ENCODE measurements at regions not wholly inside any gene's neighbourhood (a gene's known extent, or its start where the extent isn't known, plus 50 kb on each side); places are given as distances from the start of the nearest gene placed in this dataset.

DNA sequence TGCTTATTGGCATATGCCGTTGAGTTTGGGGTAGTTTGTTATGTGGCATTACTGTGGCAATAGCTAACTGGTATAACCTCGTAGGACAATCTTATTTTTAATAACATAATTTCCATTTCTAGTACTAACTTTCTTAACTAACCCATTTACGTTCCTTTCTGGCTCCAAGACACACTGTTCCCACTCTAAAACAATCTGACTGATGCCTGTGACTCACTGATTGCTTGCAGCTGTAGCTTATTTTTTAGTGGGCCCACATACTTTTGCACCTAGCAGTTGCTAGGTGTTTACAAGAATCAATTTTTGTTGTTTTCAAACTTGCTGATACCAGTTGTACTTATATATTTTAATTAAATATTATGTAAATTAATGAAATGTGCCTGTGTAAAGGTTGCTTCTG lies 52.2 kb downstream of the FAT3 start:
- DNase-seq: no peak

DNA sequence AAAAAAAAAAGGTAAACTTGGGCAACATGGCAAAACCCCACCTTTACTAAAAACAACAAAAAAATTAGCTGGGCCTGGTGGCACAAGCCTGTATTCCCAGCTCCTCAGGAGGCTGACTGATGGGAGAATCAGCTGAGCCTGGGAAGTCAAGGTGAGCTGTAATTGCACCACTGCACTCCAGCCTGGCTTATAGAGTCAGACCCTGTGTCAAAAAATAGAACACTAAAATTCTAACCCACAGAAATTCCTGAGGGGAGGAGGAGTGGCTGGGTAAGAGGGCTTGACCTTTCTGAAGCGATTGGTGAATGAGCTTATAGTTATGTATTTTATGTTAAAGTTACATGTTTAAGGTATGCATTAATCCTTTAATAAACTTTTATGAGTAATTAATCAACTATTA lies 53.3 kb downstream of the FAT3 start:
- no peak for DNase-seq

DNA sequence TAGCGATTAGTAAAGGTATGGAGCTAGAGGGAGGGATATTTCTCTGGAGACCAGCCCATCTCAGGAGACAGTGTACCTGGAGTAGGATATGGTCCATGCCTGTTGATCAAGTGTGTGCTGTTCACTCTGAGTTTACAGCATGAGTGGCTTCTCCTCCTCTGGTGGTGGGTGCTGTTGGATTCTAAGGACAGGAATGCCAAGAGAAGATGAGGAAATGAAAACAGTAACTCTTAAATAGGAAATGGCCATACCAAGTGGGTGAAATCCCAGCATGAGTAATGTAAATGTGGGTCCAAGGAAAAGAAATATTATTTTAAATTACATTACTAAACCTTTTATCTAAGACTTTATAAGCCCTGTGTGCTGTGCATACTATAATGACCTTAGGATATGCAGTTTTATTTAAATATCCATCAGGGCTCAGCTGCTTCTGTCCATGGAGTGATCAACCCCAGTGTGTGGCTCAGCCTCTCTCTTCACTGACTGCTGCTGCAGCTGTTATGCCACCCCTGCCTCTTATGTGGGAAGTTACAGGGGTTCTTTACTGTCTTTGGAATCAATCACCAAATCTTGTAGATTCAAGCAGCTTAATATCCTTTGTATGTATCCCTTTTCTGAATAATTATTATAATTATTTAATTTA lies 54.3 kb downstream of the FAT3 start:
- DNase-seq: no peak

DNA sequence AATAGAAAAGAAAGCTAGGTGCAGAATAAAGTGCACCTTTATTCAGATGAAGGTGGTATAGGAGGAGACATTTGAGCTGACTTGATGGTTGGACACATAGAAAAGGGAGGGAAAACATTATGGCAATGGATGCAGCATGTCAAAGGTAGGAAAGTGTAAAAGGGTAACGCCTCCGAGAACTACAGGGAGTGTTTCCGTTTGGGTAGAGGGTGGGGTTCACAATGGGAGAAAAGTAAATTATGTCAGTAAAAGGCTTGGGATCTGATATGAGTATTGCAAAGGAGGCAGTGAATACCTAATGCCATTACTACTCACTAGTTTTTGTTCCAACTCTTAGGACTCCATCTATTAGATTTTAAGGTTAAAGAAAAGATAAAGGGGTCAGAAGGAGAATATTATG lies 59.5 kb downstream of the FAT3 start:
- no peak for DNase-seq

DNA sequence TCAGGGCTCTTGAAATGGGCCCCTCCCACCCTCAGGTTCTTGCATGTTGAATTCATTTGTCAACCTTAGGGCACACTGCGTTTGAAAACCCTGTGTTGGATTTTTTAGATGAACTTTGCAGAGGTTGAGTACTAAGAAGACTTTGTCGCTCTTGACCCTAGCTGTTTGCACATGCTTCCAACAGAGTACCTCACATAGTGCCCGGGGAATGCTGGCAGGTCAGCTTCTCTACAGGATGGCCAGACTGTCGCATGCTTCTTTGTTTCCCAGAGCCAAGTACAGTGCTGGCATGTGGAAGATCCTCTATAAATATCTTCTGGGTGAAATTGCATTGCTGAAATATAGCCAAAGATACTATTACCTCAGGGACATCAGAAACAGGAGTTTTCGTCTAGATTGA lies 59.9 kb downstream of the FAT3 start:
- no peak for DNase-seq

DNA sequence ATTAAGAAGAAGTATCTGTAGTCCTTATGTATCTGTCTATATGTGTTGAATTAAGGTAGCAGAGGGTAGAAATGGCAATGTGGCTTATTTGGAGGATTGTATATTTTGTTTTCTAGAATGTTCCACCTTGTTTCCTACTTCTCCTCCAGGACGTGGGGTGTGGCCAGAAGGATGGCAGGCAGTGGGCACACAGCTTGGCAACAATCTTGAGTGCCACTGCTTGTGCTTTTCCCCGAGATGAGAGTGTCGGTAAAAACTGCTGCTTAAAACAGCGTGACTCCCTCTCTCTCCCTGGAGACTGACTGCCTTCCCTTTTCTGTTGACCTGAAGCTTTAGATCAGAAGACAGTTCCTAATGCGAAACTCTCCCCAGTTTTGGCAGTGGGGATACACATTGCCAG lies 61.2 kb downstream of the FAT3 start:
- no peak for DNase-seq

DNA sequence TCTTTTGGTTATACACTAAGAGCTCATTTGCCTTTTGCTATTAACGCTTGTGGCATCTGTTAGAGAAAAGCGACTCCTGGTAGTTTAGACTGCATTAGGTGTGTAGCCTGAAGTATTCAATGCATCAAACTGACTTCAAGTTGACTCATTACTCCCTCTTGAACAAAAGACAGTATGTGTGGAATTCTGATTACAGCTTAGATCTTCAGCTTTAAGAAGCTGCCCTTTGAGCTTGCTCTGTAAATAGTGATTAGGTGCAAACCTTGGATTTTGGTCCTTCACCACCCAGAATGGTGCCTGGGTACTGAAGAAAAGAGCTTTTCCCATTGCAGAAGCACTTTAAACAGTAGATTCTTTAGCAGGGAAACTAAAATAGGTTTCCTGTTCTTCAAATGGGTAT lies 62.1 kb downstream of the FAT3 start:
- no peak for DNase-seq

DNA sequence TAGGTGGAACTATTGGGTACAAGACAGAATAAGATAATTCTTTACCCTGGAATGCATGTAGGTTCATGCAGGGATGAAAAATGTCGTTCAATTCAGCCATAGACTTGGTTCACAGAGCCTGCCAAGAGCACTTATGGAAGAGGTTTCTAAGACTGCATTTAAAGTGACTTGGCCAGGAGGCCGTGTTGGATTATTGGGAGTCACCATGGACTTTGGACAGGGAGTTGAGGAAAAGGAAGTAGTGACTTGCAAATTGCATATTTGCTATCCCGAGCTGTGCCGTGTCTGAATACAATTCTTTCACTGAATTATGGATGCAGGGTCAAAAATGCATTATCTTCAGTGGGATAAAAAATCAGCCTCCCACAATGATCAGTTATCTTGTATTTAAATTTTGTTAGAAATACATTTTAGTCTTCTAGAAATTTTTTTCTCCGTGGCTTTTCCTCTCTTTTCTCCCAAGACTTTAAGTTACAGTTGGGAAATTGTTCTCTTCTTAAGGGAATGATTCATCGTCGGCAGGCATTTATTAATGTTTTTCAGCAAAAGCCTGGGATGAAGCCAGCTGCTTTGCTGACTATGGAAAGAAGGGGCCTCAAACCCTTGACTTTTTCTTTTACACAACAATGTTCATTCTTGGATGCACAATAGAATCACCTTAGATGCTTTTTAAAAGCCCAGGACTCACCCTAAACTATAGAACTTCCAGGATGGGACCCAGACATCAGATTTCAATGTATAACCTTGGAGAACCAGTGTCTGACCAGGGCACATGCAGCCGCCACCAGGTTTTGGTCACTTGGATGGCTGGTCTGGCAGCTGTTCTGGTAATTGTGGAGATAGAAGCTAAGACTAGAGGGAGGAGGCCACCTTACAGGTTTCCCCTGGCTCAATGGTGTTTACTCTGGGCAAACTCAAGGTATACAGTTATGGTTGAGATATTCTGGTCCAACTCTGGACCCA lies 70.8 kb downstream of the FAT3 start:
- DNase-seq: no peak

DNA sequence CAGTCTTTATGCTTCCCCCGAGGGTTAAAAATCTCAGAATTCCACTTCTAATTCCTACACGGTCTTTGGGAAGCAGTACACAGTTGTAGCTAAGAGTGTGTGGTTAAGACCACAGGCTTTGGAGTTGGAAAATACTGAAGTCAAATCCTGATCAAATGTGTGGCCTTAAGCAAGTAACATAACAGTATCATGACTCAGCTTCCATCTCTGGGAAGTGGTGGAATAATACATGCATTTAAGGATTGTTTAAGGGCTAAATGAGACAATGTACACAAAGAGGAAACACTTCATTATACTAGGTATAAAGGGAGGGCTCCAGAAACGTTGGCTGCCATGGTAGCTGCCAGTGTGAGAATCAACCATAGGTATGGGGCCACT lies 71.5 kb downstream of the FAT3 start:
- DNase-seq: no peak

DNA sequence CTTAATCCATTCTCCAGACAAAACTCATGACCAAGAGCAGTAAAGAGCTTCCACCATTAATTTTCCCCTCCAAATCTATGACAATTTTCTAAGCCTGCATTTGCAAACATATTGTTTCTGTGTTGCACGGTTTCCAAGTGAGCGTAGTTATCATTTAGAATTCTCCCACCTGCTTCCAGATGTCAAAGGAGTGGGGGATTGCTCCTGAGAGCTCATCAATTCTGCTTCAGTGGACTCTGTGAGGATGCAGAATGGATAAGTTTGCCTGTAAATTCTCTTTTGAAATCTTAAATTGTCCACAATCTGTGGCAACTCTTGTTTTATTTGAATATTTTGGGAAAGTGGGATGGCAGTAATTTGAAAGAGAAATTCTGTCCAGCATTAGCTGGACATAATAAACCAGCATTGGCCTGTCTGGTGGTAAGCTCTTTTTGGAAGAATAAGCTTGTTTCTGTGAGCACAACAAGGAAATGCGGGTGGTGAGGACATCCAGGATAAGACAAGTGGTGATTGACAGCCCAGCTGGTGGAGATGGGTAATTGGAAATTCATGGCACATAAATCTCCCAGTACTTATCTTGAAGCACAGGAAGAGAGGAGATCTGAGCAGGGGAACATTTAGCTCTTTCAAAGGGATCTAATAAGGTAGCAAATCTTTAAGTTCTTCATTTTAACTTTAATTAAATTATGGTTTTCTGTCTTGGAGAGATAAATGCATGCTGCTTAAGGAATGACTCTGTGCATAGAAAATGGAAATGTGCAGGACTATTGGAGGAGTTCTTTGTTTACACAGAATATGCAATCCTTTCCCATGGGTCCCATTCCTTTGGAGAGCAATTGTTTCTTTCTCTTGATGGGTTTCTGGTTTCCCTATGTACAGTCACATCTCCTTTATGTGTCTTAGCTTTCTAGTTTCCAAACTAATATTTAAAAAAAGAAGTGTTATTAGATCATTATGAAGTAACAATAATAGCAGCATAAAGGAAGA lies 73.2 kb downstream of the FAT3 start:
- no peak for DNase-seq

DNA sequence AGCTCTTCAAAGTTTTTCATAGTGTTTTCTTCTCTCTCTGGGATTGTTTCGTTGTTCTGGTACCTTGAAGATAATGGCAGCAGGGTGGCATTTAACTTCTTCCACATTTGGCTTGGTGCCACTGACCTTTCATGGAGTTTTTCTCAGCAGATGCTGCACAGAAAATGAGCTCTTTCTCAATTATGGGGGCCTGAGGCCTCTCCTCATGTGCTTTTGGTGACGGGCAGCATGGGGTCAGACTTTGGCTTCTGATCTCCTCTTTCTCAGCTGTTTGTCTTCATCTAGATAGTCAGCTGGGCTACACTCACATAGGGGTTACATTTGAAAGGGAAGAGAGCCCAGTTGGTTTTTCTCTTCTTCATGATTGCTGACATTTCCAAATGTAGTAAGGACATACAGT lies 76.3 kb downstream of the FAT3 start:
- DNase-seq: no peak

DNA sequence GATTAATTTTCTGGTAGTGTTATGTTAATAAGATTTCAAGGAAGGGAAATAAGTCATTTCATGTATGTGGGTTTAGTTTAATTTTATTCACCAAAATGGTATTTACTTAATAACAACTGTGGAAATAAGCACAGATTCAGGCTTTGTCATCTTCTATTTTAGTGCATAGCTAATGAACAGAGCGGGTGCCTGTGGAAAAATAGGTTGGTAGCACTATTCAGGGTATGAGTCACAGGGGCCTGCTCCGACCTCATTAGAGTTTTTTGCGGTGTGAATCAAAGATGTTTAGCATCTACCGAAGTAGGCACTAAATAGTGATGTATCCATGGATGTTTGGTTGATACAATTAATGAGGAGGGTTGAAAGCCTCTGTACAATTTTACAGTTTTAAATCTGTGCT lies 78.2 kb downstream of the FAT3 start:
- DNase-seq: no peak

DNA sequence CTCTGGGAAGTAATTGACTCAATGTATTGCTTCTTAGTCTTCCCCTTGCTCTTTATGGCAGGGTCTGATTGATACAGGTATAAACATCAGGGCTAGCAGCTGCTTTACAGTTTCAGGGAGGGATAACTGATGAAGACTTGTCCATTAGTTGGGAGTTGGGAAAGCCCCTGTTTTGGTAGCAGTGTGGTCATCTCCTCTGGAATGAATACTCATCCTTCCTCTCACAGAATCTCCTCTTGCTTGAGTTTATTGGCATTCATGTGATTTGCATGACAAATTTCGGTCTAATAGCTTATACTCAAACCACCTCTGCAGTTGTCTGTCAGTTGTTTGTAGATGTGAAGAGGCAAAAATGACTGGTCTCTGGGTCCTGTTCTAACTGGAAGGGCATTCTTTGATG lies 79.7 kb downstream of the FAT3 start:
- DNase-seq: no peak

DNA sequence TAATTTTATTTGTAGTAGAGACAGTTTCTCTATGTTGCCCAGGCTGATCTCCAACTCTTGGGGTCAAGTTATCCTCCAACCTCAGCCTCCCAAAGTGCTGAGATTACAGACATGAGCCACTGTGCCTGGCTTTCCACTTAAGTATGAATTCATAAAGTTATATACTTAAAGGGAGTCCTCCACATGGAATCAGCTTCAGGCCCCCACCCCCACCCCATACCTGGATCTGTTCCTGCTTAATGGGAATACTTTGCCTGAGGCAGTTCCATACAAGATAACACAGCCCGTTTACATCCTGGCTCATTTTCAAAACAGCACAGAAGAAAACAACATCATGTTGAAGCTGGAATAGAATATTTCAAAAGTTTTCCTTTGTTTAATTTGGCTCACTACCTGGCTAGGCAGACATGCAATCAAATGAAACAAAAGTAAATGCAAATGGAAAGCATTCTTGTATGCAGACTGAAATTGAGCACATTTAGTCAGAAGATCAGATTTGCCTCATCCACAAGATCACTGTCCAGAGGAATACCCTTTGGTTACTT lies 82.4 kb downstream of the FAT3 start:
- DNase-seq: no peak

DNA sequence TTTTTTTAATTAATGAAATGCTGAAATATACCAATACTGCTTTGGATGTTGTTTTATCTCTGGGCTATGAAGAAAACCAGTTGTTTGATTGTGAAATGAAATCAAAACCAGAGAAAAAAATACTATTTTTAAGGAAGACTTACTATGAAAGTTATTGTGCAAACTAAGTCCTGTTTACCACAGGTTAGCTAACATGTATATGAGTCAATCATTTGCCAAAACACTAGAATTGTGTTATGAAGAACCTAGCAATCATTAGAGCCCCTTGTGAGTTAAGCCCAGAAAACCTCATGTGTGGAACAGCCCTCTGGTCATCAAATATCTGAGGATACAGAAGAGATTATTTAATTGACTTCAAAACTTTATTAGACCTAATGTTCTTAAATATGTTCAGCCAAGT lies 83.7 kb downstream of the FAT3 start:
- DNase-seq: no peak

DNA sequence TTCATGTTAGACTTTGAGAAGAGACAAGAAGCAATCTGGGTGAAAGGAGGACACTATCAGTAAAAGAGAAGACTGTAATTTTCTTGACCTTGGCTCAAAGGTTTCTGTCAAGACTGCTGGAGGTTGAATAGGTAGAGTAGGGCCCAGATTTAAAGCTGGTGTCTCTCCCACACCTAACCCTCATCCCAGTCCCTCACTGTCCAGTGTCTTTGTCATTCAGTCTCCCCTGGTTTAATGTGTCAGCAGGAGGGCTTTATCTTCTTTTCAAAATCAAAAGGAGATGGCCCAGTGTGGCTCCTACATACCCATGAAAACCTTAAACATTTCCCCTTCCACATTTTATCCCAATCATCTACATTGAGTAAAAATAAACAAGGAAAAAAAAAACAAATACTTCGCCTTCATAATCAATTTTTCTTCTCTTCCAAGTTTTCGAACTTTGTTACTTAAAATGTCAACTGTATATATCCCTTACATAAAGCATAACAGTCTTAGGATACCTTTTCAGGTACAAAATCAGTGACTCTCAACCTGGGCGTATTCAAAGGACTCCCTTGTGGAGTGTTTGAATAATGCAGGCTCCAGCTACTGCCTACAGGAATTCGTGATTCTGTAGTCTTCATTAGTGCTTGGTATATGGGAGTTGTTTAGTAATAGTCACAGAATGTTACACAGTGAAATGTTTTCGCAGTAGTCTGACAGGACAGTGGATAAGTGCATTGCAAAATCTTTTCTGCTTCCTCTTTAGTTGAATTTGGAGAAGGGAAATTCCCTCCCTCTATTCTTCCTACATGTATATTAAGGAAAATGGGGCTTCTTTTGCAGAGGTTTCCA lies 87.2 kb downstream of the FAT3 start:
- DNase-seq: no peak

DNA sequence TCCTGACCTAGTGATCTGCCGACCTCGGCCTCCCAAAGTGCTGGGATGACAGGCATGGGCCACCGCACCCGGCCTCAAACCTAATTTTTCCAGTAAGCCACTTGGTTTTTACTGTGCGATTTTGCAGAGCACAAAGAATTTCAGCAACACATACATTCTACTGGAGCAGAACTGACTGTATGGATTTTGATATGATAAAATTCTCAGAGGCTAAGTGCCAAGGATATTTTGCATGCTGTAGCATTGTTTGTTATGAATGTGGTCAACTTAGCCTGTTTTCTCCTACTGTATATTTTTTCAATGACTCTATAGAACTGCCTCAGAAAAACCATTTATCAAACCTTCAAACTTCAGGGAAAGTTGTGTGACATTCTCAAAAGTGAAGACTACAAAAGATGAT lies 89.2 kb downstream of the FAT3 start:
- DNase-seq: no peak

DNA sequence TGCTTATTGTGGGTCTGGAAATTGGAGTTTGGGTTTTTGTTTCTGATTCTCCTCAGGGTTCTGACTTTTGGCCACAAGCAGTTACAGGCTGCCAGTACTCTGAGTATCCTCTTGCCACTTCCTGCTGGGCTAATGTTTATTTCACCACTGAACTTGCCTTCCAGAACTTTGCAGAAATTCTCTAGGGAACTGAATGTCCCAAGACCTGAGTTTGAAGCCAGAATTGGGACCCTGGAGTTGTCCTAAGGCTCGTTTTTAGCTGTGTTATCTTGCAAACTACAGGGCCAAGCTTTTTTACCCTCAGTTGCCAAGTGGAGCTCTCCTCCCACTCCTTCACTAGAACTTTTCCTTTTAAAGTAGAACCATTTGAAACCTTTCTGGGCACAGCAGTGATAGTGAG lies 89.9 kb downstream of the FAT3 start:
- no peak for DNase-seq

DNA sequence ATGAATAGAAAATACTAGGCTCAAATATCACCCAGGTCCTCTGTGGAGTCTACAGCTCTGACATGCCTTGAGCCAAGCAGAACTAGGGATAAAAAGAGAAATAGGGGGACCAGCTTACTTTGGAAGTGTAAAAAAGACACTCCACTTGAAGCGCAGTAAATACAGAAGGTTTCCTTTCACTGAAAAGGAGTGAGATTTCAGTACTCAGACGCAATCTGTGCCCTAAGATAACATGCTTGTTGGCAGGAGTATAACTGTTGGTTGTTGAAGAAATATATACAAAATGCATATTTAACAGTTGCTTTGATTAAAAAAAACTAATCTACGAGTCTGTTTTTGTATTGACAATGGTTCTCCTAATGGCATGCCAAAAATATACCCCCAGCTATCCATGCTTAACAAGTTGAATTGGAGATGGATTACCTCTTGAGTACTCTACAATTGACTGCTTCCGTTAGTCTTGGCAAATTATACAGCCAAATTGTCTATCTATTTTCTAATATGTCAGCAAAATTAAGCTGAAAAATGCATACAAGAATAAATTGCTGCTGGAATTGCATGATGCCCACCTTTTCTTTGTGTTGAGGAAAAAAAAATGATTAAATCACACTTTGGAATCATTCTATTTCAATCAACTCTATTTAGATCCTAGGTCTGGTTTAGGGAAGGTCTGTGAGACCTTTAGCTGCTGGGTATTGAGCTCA lies 91.6 kb downstream of the FAT3 start:
- DNase-seq: no peak

DNA sequence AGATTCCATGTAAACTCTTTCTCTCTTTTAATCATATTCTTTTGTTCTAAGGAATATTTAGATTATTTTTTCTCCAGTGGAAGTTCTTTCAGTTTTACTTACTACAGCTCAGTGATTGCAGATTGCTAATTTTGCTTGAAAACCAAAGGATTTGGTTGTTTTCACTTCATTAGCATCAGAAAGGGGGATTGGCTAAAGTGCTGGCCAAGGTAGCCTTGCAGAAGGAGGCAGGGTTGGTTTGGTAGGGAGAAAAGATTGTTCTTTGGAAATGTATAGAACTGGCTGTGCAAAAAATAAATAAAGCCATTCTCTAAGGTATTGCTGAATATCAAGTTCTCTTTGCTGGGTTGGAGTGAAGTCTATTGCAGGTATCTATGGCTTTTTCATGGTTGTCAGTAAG lies 92.6 kb downstream of the FAT3 start:
- no peak for DNase-seq

DNA sequence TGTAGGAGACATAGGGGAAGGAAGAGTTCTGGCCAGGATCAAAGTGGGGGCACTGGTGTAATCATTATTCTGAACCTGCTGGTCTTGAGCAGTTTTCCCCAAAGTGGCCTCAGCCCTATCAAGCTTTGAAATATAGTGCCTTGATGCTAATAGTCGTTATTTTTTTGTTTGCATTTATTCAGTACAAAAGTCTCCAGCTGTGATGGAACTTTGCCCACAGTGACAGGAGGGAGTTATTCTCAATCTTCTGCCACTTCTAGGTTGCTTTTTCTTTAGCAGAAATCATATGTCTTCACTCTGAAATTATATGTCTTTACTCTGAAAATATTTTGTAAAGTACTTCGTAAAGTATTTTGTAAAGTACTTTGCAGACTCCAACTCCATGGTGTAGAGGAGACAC lies 93.1 kb downstream of the FAT3 start:
- no peak for DNase-seq

DNA sequence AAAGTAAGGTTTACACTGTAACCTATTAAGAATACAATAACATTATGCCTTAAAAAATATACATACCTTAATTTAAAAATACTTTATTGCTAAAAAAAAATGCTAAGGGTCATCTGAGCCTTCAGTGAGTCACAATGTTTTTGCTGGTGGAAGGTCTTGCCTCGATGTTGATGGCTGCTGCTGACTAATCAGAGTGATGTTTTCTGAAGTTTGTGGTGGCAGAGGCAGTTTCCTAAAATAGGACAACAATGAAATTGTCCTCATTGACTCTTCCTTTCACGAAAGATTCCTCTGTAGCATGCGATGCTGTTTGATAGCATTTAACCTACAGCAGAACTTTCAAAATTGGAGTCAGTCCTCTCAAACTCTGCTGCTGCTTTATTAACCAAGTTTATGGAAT lies 97.6 kb downstream of the FAT3 start:
- no peak for DNase-seq
